Loucy (cell line): ENCODE measurements at regions not wholly inside any gene's neighbourhood (a gene's known extent, or its start where the extent isn't known, plus 50 kb on each side); places are given as distances from the start of the nearest gene placed in this dataset.

Experiments used
- H2AFZ ChIP-seq: fragments of 200-600 bp; sonication (generic); 2 replicates; pipeline ENCODE4 v1.6.0; 2016; ENCODE audit warnings: antibody characterized with exemption, mild to moderate bottlenecking, low read length, moderate library complexity
- H3F3A ChIP-seq: fragments of 200-600 bp; 2 replicates; pipeline ENCODE4 v1.6.0; 2016; ENCODE audit warnings: antibody characterized with exemption, low read depth, mild to moderate bottlenecking
- H3K27me3 ChIP-seq: fragments of 200-600 bp; sonication (generic); 2 replicates; pipeline ENCODE4 v1.6.1; 2014; ENCODE audit warnings: low read length, mild to moderate bottlenecking; ENCODE audit not compliant: insufficient read depth, poor library complexity, severe bottlenecking
- H3K36me3 ChIP-seq: fragments of 200-600 bp; sonication (generic); 2 replicates; pipeline ENCODE4 v1.6.1; 2016; ENCODE audit warnings: low read length; ENCODE audit not compliant: insufficient read depth
- H3K4me1 ChIP-seq: fragments of 200-600 bp; sonication (generic); 2 replicates; pipeline ENCODE4 v1.5.1; 2014; ENCODE audit warnings: low read length, mild to moderate bottlenecking; ENCODE audit not compliant: insufficient read depth, poor library complexity, severe bottlenecking
- H3K4me2 ChIP-seq: fragments of 200-600 bp; sonication (generic); 2 replicates; pipeline ENCODE4 v1.6.0; 2014; ENCODE audit warnings: antibody characterized with exemption, low read length, low read depth, mild to moderate bottlenecking; ENCODE audit not compliant: poor library complexity, severe bottlenecking
- H3K4me3 ChIP-seq: fragments of 200-600 bp; sonication (generic); 2 replicates; pipeline ENCODE4 v1.5.1; 2014; ENCODE audit warnings: low read length, mild to moderate bottlenecking, mixed read lengths; ENCODE audit not compliant: poor library complexity, severe bottlenecking
- H3K79me2 ChIP-seq: fragments of 200-600 bp; sonication (generic); 2 replicates; pipeline ENCODE4 v1.6.1; 2014; ENCODE audit warnings: low read length; ENCODE audit not compliant: insufficient read depth
- H3K9ac ChIP-seq: fragments of 200-600 bp; sonication (generic); 2 replicates; pipeline ENCODE4 v1.6.0; 2014; ENCODE audit warnings: mild to moderate bottlenecking, low read depth, low read length, moderate library complexity; ENCODE audit not compliant: poor library complexity, severe bottlenecking
- H3K9me2 ChIP-seq: fragments of 200-600 bp; sonication (generic); replicated peaks from 2 replicates; pipeline ENCODE4 v1.6.1; 2016; ENCODE audit warnings: low read depth, low read length, mixed read lengths
- H3K9me3 ChIP-seq: fragments of 200-600 bp; sonication (generic); 2 replicates; pipeline ENCODE4 v1.6.1; 2014; ENCODE audit warnings: mild to moderate bottlenecking, antibody characterized with exemption, low read length, low read depth; ENCODE audit not compliant: insufficient read depth
- H4K20me1 ChIP-seq: fragments of 200-600 bp; sonication (generic); 2 replicates; pipeline ENCODE4 v1.6.0; 2014; ENCODE audit warnings: antibody characterized with exemption, low read length, mild to moderate bottlenecking; ENCODE audit not compliant: insufficient read depth, poor library complexity, severe bottlenecking
- EZH2phosphoT487 ChIP-seq: fragments of 200-600 bp; IDR thresholded peaks from 2 replicates; pipeline ENCODE4 v1.6.1; 2018; ENCODE audit warnings: antibody characterized with exemption, mild to moderate bottlenecking, moderate library complexity, borderline replicate concordance
- TF ChIP-seq, protein P1 (sequence below): fragments of 200-600 bp; sonication (generic); conservative IDR thresholded peaks from 2 replicates; pipeline ENCODE4 v1.5.1; 2014; ENCODE audit warnings: mild to moderate bottlenecking, antibody characterized with exemption, low read length

DNA sequence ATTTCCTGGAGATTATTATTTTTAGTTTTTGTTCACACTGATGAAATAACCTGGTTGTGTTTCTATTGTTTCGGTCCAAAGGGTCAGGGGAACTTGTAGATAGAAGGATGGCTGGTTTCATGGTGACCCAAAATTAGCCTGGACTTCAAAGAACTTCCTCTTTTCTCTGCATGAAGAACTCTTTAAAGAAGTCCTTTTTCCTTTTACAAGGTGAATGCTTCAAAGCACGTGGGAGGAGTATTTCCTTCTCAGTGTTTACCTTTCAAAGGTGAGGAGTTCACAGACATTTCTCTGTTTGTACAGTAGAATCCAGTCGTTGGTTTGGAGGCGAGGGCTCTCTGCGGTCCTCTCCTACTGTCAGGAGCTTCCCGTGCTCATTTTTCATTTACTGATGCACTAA is 561.7 kb downstream of the GATA3 start:
- Histone ChIP-seq H3K9ac (no peak overlapping the region), H3K4me3 (no peak overlapping the region), H3F3A (no peaks in the 10 kb centered on the region), H3K9me3 (no peaks in the 10 kb centered on the region), H3K9me2 (no peaks in the 10 kb centered on the region), H2AFZ (peak overlapping the region; percentile 55; the same call in 1 of the 2 replicates), H3K36me3 (no peaks in the 10 kb centered on the region), H3K79me2 (no peaks in the 10 kb centered on the region), H3K4me2 (no peak overlapping the region), H3K27me3 (no peaks in the 10 kb centered on the region), H4K20me1 (no peaks in the 10 kb centered on the region), H3K4me1 (no peaks in the 10 kb centered on the region)
- no peak for TF ChIP-seq EZH2phosphoT487
- TF ChIP-seq, protein P1, sequence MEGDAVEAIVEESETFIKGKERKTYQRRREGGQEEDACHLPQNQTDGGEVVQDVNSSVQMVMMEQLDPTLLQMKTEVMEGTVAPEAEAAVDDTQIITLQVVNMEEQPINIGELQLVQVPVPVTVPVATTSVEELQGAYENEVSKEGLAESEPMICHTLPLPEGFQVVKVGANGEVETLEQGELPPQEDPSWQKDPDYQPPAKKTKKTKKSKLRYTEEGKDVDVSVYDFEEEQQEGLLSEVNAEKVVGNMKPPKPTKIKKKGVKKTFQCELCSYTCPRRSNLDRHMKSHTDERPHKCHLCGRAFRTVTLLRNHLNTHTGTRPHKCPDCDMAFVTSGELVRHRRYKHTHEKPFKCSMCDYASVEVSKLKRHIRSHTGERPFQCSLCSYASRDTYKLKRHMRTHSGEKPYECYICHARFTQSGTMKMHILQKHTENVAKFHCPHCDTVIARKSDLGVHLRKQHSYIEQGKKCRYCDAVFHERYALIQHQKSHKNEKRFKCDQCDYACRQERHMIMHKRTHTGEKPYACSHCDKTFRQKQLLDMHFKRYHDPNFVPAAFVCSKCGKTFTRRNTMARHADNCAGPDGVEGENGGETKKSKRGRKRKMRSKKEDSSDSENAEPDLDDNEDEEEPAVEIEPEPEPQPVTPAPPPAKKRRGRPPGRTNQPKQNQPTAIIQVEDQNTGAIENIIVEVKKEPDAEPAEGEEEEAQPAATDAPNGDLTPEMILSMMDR = no peak

DNA sequence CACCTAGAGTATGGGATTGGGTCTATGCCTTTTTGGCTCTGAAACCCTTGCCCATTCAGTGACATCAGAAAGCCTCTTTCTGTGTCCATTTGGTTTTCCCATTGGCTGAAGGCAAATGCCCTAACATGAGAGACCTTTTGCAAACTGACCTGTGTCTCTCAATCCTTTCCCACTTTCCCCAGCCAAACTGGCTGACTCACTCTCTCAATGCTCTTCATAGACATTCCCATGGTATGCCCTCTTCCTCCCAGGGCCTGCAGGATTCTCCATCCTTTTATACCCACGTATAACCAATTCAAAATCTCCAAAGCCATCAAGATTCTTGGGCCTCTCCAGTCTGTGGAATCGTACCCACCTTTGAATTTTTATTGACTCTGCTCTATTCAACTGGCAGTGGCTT is 563.3 kb downstream of the GATA3 start:
- Histone ChIP-seq H3K79me2 (no peaks in the 10 kb centered on the region), H3K4me1 (no peaks in the 10 kb centered on the region), H3K9me3 (no peaks in the 10 kb centered on the region), H4K20me1 (no peaks in the 10 kb centered on the region), H3K36me3 (no peaks in the 10 kb centered on the region), H3K4me2 (no peak overlapping the region), H3K9me2 (no peaks in the 10 kb centered on the region), H3F3A (no peaks in the 10 kb centered on the region), H3K4me3 (no peak overlapping the region), H3K9ac (no peak overlapping the region), H2AFZ (no peak overlapping the region), H3K27me3 (no peaks in the 10 kb centered on the region)
- TF ChIP-seq, protein P1 = no peak
- TF ChIP-seq EZH2phosphoT487 = no peak

DNA sequence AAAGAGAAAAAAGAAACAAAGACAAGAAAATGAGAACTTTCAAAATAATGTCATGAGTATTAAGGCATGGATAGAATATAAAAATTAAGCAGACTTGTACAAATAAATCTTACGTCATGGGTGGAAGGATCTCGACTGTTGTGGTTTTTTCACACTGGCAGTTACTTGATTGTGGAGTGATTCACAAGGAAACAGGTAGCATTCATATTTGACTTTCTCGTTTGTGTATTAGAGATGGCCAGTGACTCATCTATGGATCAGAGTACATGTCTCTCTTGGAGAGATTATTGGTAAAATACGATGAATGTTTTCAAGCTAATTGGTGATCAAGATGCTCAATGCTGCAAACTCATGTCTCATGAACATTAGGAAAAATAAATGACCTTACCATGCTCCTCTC is 564.3 kb downstream of the GATA3 start:
- no peaks in the 10 kb centered on the region for H3K9me3 ChIP-seq
- no peak overlapping the region for H3K4me3 ChIP-seq
- H3F3A ChIP-seq = no peaks in the 10 kb centered on the region
- H2AFZ ChIP-seq = no peak overlapping the region
- TF ChIP-seq, protein P1 = no peak
- no peak for TF ChIP-seq EZH2phosphoT487
- no peaks in the 10 kb centered on the region for H3K9me2 ChIP-seq
- no peaks in the 10 kb centered on the region for H3K79me2 ChIP-seq
- H3K9ac ChIP-seq = no peak overlapping the region
- H3K4me1 ChIP-seq = no peaks in the 10 kb centered on the region
- no peaks in the 10 kb centered on the region for H3K36me3 ChIP-seq
- no peaks in the 10 kb centered on the region for H4K20me1 ChIP-seq
- H3K4me2 ChIP-seq = no peak overlapping the region
- H3K27me3 ChIP-seq = no peaks in the 10 kb centered on the region
